ENCODE measurements at regions not wholly inside any gene's neighbourhood (a gene's known extent, or its start where the extent isn't known, plus 50 kb on each side); places are given as distances from the start of the nearest gene placed in this dataset.

DNA sequence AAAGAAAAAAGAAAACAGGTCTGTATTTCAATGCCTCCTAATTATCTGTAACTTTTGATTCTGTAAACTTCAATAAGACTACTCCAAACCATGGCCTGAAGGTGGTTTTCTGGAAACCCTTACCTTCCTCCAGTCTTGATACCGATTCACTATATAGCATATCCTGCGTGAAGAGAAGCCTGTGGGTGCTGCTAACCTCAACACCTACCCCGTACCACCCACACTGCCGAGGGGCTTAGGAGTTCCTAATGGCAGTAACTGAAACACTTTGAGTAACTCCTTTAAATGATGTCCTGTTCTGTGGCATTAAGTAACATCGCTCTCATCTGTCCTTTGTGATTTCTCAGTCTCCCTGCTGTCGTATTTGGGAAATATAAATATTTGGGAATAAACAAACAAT, 104.5 kb upstream of the CARMIL1 start:
- TF ChIP-seq EZH2 (IDR thresholded peaks at IDR 0.05; ENCODE audit: low read length, missing control alignments) (no peak), CTCF (conservative IDR thresholded peaks at IDR 0.05 in 1 of 2, IDR thresholded peaks at IDR 0.05 in 1 of 2; ENCODE audit: low read depth in 1 of 2, low read length in 2 of 2) (no peak)

All from fibroblast of lung (primary cell).